Smooth muscle cell (in vitro differentiated cells): ENCODE measurements at regions not wholly inside any gene's neighbourhood (a gene's known extent, or its start where the extent isn't known, plus 50 kb on each side); places are given as distances from the start of the nearest gene placed in this dataset. TPM values are rescaled to one million over a fixed set of nuclear protein-coding genes. Genes with fewer than 3 reads are reported as not detected.
"Not testable (repeated sequence)": the region's sequence is repeated elsewhere in the genome, so short reads cannot be mapped to it uniquely, and the experiment has no call there.

Source experiments
- DNase-seq: peaks from one replicate; lab custom pipeline; 2025; ENCODE audit not compliant: unreplicated experiment; lab: John Stamatoyannopoulos, UW
- H2AFZ ChIP-seq: fragments of 200-600 bp; sonication (generic); 2 replicates; pipeline ENCODE4 v1.6.0; 2016; ENCODE audit warnings: antibody characterized with exemption, low read depth, mild to moderate bottlenecking
- H3F3A ChIP-seq: fragments of 200-600 bp; sonication (generic); 2 replicates; pipeline ENCODE4 v1.6.0; 2017; ENCODE audit warnings: antibody characterized with exemption, low read depth
- H3K27ac ChIP-seq: fragments of 200-600 bp; sonication (generic); 2 replicates; pipeline ENCODE4 v1.5.1; 2016; ENCODE audit warnings: low read depth, mild to moderate bottlenecking
- H3K27me3 ChIP-seq: fragments of 200-600 bp; sonication (generic); 2 replicates; pipeline ENCODE4 v1.6.1; 2016; ENCODE audit warnings: low read depth, mild to moderate bottlenecking
- H3K36me3 ChIP-seq: fragments of 200-600 bp; sonication (generic); 2 replicates; pipeline ENCODE4 v1.5.1; 2016; ENCODE audit warnings: low read depth
- H3K4me1 ChIP-seq: fragments of 200-600 bp; sonication (generic); 2 replicates; pipeline ENCODE4 v1.5.1; 2016; ENCODE audit warnings: low read depth
- H3K4me2 ChIP-seq: fragments of 200-600 bp; sonication (generic); 2 replicates; pipeline ENCODE4 v1.6.0; 2016; ENCODE audit warnings: mild to moderate bottlenecking
- H3K4me3 ChIP-seq: fragments of 200-600 bp; sonication (generic); 2 replicates; pipeline ENCODE4 v1.5.1; 2016; ENCODE audit warnings: mild to moderate bottlenecking
- H3K79me2 ChIP-seq: fragments of 200-600 bp; sonication (generic); 2 replicates; pipeline ENCODE4 v1.6.0; 2016; ENCODE audit warnings: low read depth, mild to moderate bottlenecking
- H3K9ac ChIP-seq: fragments of 200-600 bp; sonication (generic); 2 replicates; pipeline ENCODE4 v1.6.0; 2016; ENCODE audit warnings: low read depth
- H3K9me3 ChIP-seq: fragments of 200-600 bp; sonication (generic); replicated peaks from 2 replicates; pipeline ENCODE4 v1.5.1; 2016; ENCODE audit warnings: low read depth
- H4K20me1 ChIP-seq: fragments of 200-600 bp; sonication (generic); 2 replicates; pipeline ENCODE4 v1.6.0; 2016; ENCODE audit warnings: low read depth
- WGBS: methylation state at CpG from one replicate; pipeline ENCODE4 v1.1.7; 2016; ENCODE audit warnings: low lambda C conversion rate; 5-methylcytosine and 5-hydroxymethylcytosine counted together
- small RNA-seq: library from RNA; depleted of rRNA; stranded (forward); fragments of <200 nt; gene quantifications from one replicate; pipeline ENCODE3, GENCODE V24; 2014

DNA sequence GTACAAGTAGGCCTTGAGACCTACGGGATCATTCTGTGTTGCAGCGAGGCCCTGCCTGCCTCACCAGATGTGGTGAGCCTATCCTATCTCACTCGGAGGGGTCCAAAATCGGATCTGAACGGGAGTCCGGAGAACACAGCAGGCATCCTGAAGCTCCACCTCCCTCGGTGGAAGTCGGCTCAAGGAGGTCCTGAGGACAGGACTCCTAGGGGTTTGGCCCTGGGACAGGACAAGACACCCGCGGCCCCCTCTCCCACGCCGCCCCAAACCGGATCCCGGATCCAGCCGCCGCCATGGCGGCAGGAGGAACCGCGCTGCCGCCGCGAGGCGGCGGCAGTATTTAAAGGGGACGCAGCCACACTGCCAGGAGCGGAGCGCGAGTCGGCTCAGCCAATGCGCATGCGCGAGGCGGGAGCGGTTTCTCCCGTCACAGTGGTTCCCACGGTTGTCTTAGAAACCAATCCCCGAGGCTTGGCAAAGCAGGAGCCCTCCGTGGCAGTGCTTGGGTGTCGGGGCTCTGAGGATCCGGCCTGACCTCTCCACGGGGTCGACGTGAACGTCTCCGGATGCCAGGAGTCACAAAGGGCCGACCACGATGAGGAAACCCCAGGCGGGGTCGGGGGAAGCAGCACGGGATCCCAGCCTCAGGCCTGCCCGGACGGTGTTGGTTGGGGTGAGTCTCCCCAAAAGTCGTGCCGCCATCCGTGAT is 454.6 kb upstream of the ZNG1F start:
- not testable (repeated sequence) for H3F3A ChIP-seq, H3K79me2 ChIP-seq, H3K9me3 ChIP-seq, H3K27ac ChIP-seq, H4K20me1 ChIP-seq, H3K36me3 ChIP-seq, H3K4me1 ChIP-seq, H3K27me3 ChIP-seq
- peak overlapping the region; percentile 57 for H3K9ac ChIP-seq
- peak overlapping the region; percentile 75 for H3K4me2 ChIP-seq
- H3K4me3 ChIP-seq, result peak overlapping the region; percentile 47
- peak; percentile 6 for DNase-seq
- 32% methylated on average over 39 of the region's 55 CpGs for WGBS
- H2AFZ ChIP-seq, result peak overlapping the region; percentile 30

- H4K20me1 ChIP-seq, H3K4me1 ChIP-seq, H3K9me3 ChIP-seq, H3K36me3 ChIP-seq, H3K4me3 ChIP-seq, H3K9ac ChIP-seq, H3K4me2 ChIP-seq, H3F3A ChIP-seq, H3K79me2 ChIP-seq, H3K27ac ChIP-seq, DNase-seq, H3K27me3 ChIP-seq, H2AFZ ChIP-seq: not testable (repeated sequence)
- whole genome bisulfite sequencing, result 77% methylated on average over 3 of the region's 3 CpGs
Measured at GRCh38 chr9:41633726-41634125, 444.6 kb upstream of the ZNG1F start.

DNA sequence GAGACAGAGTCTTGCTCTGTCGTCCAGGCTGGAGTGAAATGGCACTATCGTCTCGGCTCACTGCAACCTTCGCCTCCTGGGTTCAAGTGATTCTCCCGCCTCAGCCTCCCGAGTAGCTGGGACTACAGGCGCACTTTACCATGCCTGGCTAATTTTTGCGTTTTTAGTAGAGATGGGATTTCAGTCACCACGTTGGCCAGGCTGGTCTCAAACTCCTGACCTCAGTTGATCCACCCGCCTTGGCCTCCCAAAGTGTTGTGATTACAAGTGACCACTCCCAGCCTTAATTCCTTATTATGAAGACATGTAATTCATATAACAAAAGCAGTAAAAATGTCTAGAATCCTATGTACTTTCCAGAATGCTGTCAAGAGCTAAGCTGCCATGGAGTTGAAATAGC is 434.5 kb upstream of the ZNG1F start:
- not testable (repeated sequence) for H3K27ac ChIP-seq, H3K4me3 ChIP-seq, H2AFZ ChIP-seq, H3K4me2 ChIP-seq, DNase-seq, H3F3A ChIP-seq, H3K4me1 ChIP-seq, H3K9ac ChIP-seq, H4K20me1 ChIP-seq, H3K9me3 ChIP-seq, H3K36me3 ChIP-seq, H3K79me2 ChIP-seq, H3K27me3 ChIP-seq
- 79% methylated on average over 10 of the region's 10 CpGs for WGBS

- not testable (repeated sequence) for DNase-seq, H3K4me1 ChIP-seq, H3K4me3 ChIP-seq, H3K27ac ChIP-seq, H3K79me2 ChIP-seq, H3F3A ChIP-seq, H3K27me3 ChIP-seq, H2AFZ ChIP-seq, H3K36me3 ChIP-seq, H4K20me1 ChIP-seq, H3K9me3 ChIP-seq, H3K4me2 ChIP-seq, H3K9ac ChIP-seq
- WGBS, result 100% methylated on average over 1 of the region's 2 CpGs
Measured at GRCh38 chr9:41619254-41619653, 430.1 kb upstream of the ZNG1F start.

DNA sequence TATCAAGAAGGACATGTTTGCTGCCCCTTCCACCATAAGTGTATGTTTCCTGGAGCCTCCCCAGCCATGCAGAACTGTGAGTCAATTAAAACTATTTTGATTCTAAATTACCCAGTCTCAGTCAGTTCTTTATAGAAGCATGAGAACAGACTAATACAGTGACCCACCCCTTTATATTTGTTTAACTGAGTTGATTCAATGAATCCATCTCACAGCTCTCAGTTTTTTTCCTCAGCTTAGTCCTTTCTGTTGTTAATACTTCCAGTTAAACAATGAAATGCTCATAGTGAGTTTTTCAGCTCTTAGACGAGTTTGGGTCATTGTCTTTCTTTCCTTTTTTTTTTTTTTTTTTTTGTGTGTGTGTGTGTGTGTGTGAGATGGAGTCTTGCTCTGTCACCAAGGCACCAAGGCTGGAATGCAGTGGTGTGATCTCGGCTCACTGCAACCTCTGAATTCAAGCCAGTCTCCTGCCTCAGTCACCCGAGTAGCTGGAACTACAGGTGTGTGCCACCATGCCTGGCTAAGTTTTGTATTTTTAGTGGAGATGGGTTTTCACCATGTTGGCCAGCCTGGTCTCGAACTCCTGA is 417.9 kb upstream of the ZNG1F start:
- H3K9me3 ChIP-seq, DNase-seq, H3K27me3 ChIP-seq, H3K4me1 ChIP-seq, H3K4me2 ChIP-seq, H3K4me3 ChIP-seq, H2AFZ ChIP-seq, H3K9ac ChIP-seq, H3K36me3 ChIP-seq, H3F3A ChIP-seq, H3K27ac ChIP-seq, H3K79me2 ChIP-seq, H4K20me1 ChIP-seq: not testable (repeated sequence)
- WGBS, result no CpG with 5 or more reads among the region's 4 CpGs

- H3K27ac ChIP-seq, H3F3A ChIP-seq, H3K79me2 ChIP-seq, H3K27me3 ChIP-seq, H3K9ac ChIP-seq, H3K4me2 ChIP-seq, H3K4me1 ChIP-seq, H3K9me3 ChIP-seq, H2AFZ ChIP-seq, DNase-seq, H4K20me1 ChIP-seq, H3K4me3 ChIP-seq, H3K36me3 ChIP-seq: not testable (repeated sequence)
- WGBS, result 33% methylated on average over 1 of the region's 1 CpG
Measured at GRCh38 chr9:41565572-41565971, 376.5 kb upstream of the ZNG1F start.

Small RNA genes in the stretch of these regions (small RNA-seq; reads per million reads assigned to genes)
- gene AL591926.1 (not detected), gene AL591926.4 (not detected), gene AL591926.5 (not detected), gene AL591926.6 (not detected), gene AL591926.8 (not detected), gene AL591926.9 (not detected), gene RF00019 (not detected), gene RF00156 (not detected), gene RN7SL565P (not detected)
